ENCODE measurements at regions not wholly inside any gene's neighbourhood (a gene's known extent, or its start where the extent isn't known, plus 50 kb on each side); places are given as distances from the start of the nearest gene placed in this dataset.
A peak's percentile ranks its signal among the peaks of the same experiment; 100 is the strongest.
"Not testable (repeated sequence)": the region's sequence is repeated elsewhere in the genome, so short reads cannot be mapped to it uniquely, and the experiment has no call there.

DNA sequence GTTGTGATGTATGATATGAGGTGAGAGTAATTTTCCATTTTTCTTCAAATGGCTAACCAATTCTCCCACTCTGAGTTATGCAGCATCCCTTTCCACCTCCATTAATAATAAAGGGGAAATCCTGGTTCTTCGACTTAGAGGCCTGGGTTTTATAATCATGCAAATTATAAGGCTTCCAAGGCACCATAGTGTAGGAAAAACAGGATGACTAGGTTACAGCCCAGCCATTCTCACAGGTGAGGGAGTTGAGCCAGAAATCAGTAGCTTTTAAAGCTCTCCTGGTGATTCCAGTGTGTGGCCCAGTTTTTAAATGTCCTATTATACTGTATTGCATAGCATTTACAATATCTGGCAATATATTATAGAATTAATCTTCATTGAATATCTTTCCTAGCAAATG is 203.1 kb downstream of the ARHGEF9 start:
- TF ChIP-seq, protein P1, sequence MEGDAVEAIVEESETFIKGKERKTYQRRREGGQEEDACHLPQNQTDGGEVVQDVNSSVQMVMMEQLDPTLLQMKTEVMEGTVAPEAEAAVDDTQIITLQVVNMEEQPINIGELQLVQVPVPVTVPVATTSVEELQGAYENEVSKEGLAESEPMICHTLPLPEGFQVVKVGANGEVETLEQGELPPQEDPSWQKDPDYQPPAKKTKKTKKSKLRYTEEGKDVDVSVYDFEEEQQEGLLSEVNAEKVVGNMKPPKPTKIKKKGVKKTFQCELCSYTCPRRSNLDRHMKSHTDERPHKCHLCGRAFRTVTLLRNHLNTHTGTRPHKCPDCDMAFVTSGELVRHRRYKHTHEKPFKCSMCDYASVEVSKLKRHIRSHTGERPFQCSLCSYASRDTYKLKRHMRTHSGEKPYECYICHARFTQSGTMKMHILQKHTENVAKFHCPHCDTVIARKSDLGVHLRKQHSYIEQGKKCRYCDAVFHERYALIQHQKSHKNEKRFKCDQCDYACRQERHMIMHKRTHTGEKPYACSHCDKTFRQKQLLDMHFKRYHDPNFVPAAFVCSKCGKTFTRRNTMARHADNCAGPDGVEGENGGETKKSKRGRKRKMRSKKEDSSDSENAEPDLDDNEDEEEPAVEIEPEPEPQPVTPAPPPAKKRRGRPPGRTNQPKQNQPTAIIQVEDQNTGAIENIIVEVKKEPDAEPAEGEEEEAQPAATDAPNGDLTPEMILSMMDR (IDR thresholded peaks at IDR 0.05; ENCODE audit: extremely low read depth, missing control alignments), result no peak
- no peak for DNase-seq (ENCODE audit: low spot score)

DNA sequence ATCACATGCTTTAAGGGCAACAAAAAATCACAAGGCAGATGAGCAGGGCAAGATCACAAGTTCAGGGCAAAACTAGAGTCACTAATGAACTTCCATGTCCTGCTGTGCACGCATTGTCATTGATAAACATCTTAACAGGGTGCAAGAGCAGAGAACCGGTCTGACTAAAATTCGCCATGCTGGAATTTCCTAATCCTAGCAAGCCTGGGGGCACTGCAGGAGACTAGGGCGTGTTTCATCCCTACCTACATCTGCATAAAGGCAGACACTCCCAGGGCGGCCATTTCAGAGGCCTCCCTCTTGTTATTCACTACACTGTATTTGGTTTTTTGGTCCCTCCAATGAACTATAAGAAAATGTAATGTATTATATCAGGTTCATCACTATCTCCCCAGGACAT is 203.6 kb downstream of the ARHGEF9 start:
- no peak for DNase-seq (ENCODE audit: low spot score)
- TF ChIP-seq, protein P1 (IDR thresholded peaks at IDR 0.05; ENCODE audit: extremely low read depth, missing control alignments), result no peak

- TF ChIP-seq, protein P1 (IDR thresholded peaks at IDR 0.05; ENCODE audit: extremely low read depth, missing control alignments), result no peak
- DNase-seq (ENCODE audit: low spot score), result no peak
These were observed 208.5 kb downstream of the ARHGEF9 start for GRCh38 chrX:63576533-63576932.

GRCh38 chrX:63575700-63576099 is 209.3 kb downstream of the ARHGEF9 start:
- DNase-seq (ENCODE audit: low spot score), result not testable (repeated sequence)

DNA sequence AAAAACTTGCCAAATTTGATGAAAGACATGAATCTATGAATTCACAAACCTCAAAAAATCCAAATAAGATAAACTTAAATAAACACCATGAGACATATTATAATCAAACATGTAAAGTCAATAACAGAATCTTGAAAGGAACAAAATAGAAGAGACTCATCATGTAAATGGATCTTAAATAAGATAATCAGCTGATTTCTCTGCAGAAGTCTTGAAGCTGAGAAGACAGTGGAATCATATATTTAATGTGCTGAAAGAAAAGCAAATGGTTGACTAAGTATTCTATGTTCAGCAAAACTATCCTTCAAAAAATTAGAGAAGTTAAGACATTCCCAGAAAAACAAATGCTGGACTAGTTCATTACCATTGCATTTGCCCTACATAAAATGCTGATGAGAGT is 215.7 kb upstream of the SPIN4 start:
- DNase-seq (ENCODE audit: low spot score), result no peak

GRCh38 chrX:63561425-63561824 is 210.3 kb upstream of the SPIN4 start:
- TF ChIP-seq, protein P1 (IDR thresholded peaks at IDR 0.05; ENCODE audit: extremely low read depth, missing control alignments), result no peak
- DNase-seq (ENCODE audit: low spot score), result no peak

More for the DNA sequence above, 215.7 kb upstream of the SPIN4 start:
- TF ChIP-seq, protein P1 (IDR thresholded peaks at IDR 0.05; ENCODE audit: extremely low read depth, missing control alignments), result no peak

GRCh38 chrX:63560601-63561218 is 209.6 kb upstream of the SPIN4 start:
- peak; percentile 50 for DNase-seq (ENCODE audit: low spot score)
- TF ChIP-seq, protein P1 (IDR thresholded peaks at IDR 0.05; ENCODE audit: extremely low read depth, missing control alignments), result no peak

- TF ChIP-seq, protein P1 (IDR thresholded peaks at IDR 0.05; ENCODE audit: extremely low read depth, missing control alignments), result no peak
- no peak for DNase-seq (ENCODE audit: low spot score)
These were observed 200.7 kb upstream of the SPIN4 start for GRCh38 chrX:63551856-63552255.

Data from GM20000 (cell line).